LNCaP clone FGC (cell line): ENCODE measurements at regions not wholly inside any gene's neighbourhood (a gene's known extent, or its start where the extent isn't known, plus 50 kb on each side); places are given as distances from the start of the nearest gene placed in this dataset.

Experiments
- DNase-seq: peaks from one replicate; pipeline ENCODE4 v3.0.0-alpha.2; 2011; ENCODE audit warnings: low read depth
- H3K4me3 ChIP-seq: 2 replicates; pipeline ENCODE4 v1.5.1; 2011; ENCODE audit warnings: mild to moderate bottlenecking, low read depth, low read length, control low read depth
- TF ChIP-seq, protein P1 (sequence below): IDR thresholded peaks from 2 replicates; pipeline ENCODE4 v1.5.1; 2012; ENCODE audit warnings: mild to moderate bottlenecking; ENCODE audit not compliant: control insufficient read depth, insufficient read depth; ENCODE audit errors: extremely low read depth

DNA sequence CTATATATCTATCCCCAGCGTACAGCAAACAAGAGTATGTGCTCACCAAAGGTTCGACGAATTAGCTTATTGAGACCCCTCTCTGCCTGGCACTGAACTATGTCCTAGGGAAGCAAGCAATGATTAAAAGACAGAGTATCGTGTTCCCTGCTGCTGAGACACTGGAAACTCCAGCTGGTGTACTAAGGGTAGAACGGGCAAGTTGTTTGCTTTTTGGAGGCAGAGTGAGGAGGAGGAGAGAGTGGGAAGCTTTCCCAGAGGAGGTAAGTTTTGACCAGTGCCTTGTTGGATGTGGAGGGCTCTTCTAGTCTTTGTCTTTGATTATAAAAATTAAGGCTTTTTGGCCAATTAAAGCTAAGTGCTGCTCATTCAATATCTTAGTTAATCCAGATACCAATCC, 61.7 kb downstream of the PJA1 start:
- no peak for DNase-seq
- H3K4me3 ChIP-seq, result no peak overlapping the region
- TF ChIP-seq, protein P1, sequence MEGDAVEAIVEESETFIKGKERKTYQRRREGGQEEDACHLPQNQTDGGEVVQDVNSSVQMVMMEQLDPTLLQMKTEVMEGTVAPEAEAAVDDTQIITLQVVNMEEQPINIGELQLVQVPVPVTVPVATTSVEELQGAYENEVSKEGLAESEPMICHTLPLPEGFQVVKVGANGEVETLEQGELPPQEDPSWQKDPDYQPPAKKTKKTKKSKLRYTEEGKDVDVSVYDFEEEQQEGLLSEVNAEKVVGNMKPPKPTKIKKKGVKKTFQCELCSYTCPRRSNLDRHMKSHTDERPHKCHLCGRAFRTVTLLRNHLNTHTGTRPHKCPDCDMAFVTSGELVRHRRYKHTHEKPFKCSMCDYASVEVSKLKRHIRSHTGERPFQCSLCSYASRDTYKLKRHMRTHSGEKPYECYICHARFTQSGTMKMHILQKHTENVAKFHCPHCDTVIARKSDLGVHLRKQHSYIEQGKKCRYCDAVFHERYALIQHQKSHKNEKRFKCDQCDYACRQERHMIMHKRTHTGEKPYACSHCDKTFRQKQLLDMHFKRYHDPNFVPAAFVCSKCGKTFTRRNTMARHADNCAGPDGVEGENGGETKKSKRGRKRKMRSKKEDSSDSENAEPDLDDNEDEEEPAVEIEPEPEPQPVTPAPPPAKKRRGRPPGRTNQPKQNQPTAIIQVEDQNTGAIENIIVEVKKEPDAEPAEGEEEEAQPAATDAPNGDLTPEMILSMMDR, result no peak

DNA sequence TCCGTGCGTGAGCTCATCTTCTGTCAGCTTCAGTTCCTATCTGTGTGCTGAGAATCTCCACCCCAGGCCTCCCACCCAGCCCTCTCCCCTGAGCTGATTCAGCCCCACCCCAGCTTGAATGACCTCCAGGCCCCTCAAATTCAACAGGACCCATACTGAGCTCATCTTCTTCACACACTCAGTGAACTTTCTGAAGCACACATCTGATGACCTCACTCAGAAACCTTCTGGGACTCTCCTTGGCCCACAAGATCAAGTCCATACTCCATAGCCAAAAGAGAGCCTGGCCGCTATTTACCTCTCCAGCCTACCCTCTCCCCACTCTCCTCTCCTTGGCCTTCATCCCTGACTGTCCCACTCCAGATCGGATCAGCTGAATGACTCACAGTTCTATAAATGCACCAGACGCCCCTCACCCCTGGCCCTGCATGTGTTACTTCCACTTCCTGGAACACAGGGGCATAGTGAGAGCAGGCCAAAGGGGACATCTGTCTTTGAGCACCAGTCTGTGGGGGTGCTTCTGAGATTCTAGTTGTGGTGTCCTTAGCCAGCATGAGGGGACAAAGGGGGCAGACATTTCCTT, 62.5 kb downstream of the PJA1 start:
- DNase-seq, result no peak
- no peak overlapping the region for H3K4me3 ChIP-seq
- TF ChIP-seq, protein P1, result no peak

DNA sequence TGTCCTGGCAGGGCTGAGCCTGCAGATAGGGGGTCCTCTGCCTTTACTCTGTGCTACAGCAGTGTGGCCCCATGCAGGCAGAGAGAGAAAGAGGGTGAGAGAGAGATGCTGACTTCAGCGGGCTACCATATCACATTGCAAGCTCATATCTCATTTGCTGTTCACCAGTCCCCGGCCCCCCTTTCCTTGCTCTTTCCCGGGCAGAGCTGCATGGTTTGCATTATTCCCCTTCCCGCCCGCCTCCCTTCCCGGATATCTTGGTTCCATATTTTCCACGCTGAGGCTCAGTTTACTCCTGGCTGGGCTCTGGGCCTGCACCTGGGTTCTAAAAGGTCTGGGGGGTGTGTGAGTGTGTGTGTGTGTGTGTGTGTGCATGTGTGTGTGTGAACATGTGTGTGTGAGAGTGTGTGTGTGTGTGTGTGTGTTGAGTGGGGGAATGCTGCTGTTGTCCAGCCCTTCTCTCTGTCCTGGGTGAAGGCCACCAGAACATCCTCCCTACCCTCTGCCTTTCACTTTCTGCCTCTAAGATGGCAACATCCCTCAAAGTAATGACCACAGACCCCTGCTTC, 63.5 kb downstream of the PJA1 start:
- no peak overlapping the region for H3K4me3 ChIP-seq
- no peak for DNase-seq
- TF ChIP-seq, protein P1, result no peak

DNA sequence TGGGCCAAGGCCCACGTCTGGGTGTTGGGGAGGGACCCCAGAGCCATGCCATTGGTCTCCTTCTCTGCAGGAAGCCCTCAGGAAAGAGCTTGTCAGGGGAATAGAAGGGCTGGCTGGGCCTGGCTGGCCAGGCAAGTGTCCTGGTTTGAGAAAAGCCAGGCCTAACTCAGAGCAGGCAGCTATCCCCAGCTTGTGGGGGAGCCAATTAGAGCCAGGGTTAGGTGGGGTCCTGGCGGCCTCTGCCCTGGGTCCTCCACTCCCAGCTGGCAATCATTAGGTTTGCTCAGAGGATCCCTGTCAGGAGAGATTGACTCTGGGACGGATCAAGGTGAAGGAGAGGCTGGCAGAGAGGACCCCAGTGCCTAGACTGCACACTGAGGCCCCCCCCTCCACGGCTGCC, 64.8 kb downstream of the PJA1 start:
- DNase-seq, result no peak
- TF ChIP-seq, protein P1, result no peak
- no peak overlapping the region for H3K4me3 ChIP-seq

DNA sequence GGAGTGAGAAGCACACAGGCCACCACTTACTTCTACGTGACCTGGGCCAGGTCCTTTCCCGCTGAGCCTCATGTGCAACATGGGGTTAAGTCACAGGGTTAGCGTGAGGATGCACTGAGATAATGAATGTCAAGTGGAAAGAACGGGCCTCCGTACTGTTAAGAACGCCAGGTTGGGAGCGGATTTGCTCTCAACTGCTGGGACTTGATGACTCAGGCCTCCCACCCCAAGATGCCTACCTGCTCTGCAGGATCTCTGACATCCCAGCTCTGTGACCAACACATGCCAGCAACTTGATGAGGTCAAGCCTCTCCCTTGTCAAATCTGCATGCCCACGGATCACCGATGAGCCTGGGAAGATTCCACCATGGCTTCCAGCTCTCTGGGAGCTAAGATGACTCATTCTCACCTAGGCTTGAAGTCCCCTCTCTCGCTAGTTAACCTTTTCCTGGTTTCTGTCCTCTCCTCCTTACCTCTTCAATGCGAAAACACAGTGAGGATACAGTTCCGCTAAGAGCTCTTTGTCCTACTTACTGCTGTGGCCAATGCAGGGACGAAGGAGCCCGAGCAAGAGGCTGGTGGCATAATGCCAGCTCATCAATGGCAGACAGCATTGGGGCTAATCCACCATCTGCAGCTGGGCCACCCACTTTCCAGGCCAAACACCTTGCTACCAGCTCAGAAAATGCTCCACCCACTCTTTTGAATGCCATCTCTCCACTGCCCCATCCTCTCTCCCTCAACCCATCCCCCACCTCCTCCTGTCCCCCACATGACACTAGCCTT, 67.6 kb downstream of the PJA1 start:
- no peak for DNase-seq
- TF ChIP-seq, protein P1, result no peak
- H3K4me3 ChIP-seq, result no peak overlapping the region

DNA sequence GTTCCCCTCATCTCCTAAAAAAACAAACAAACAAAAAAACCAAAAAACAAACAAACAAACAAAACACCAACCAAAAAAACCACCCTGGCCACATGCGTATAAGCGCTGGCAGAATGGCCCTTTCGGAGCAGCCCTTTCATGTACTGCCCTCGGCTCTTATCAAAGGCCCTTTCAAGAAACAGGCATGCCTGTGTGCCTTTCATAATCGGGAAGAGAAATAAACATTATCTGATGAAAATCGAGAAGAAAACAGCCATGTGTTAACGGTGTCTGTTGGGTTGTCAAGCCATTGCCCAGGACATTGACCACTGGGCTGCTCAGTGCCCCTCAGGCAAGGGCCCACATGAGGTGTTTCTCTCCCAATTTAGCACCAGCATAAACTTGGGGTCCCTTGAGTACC, 68.3 kb downstream of the PJA1 start:
- TF ChIP-seq, protein P1, result no peak
- no peak for DNase-seq
- H3K4me3 ChIP-seq, result no peak overlapping the region
